IMR-90 (cell line): ENCODE measurements at regions not wholly inside any gene's neighbourhood (a gene's known extent, or its start where the extent isn't known, plus 50 kb on each side); places are given as distances from the start of the nearest gene placed in this dataset.

Source experiments
- ATAC-seq: fragments of 200-7000 bp; cut with Tn5 transposase; 2 replicates; pipeline ENCODE4 v1.9.1; 2020; ENCODE audit warnings: low read depth, mild to moderate bottlenecking, moderate library complexity
- BruUV-seq: library from RNA; stranded (reverse); fragments of 400-500 nt; replicated peaks from 2 replicates; lab custom pipeline; 2021; lab: Mats Ljungman, UMichigan
- CTCF ChIA-PET: fragments of 300-600 bp; formaldehyde crosslinking; extraction: SDS; loops from one replicate; lab custom pipeline; 2021; ENCODE audit warnings: antibody characterized with exemption; lab: Yijun Ruan, JAX
- POLR2A ChIA-PET: fragments of 300-600 bp; sonication (Branson Sonifier 250); formaldehyde crosslinking; loops from one replicate; lab custom pipeline; 2022; ENCODE audit warnings: antibody characterized with exemption; ENCODE audit not compliant: unreplicated experiment; lab: Charles Lee
- DNase-seq: peaks from one replicate; pipeline ENCODE4 v3.0.0; 2013
- H2AFZ ChIP-seq: replicated peaks from 2 replicates; pipeline ENCODE3; 2013; ENCODE audit warnings: low read length, mild to moderate bottlenecking; ENCODE audit not compliant: poor library complexity
- H2AK5ac ChIP-seq: 2 replicates; pipeline ENCODE4 v1.6.1; 2013; ENCODE audit warnings: low read depth, low read length, inconsistent platforms
- H2AK9ac ChIP-seq: replicated peaks from 2 replicates; pipeline ENCODE3; 2013; ENCODE audit warnings: mild to moderate bottlenecking, low read depth, low read length, moderate library complexity; ENCODE audit not compliant: poor library complexity
- H2BK120ac ChIP-seq: 2 replicates; pipeline ENCODE4 v1.6.1; 2013; ENCODE audit warnings: low read depth, low read length, inconsistent platforms
- H2BK15ac ChIP-seq: 3 replicates; pipeline ENCODE4 v1.6.1; 2013; ENCODE audit warnings: low read depth, low read length, inconsistent platforms
- H2BK20ac ChIP-seq: 2 replicates; pipeline ENCODE4 v1.6.1; 2013; ENCODE audit warnings: low read depth, mild to moderate bottlenecking, inconsistent platforms, low read length, moderate library complexity
- H2BK5ac ChIP-seq: 2 replicates; pipeline ENCODE4 v1.6.1; 2013; ENCODE audit warnings: mild to moderate bottlenecking, low read depth, low read length, inconsistent platforms; ENCODE audit not compliant: poor library complexity, severe bottlenecking
- H3K14ac ChIP-seq: replicated peaks from 2 replicates; pipeline ENCODE4 v1.6.1; 2013; ENCODE audit warnings: low read depth, low read length, inconsistent platforms
- H3K18ac ChIP-seq: 2 replicates; pipeline ENCODE4 v1.6.1; 2013; ENCODE audit warnings: low read depth, low read length, control low read depth
- H3K23ac ChIP-seq: 2 replicates; pipeline ENCODE4 v1.6.1; 2013; ENCODE audit warnings: low read depth, low read length, inconsistent platforms
- H3K27ac ChIP-seq: 2 replicates; pipeline ENCODE4 v1.5.1; 2013; ENCODE audit warnings: mild to moderate bottlenecking, control low read depth, low read length; ENCODE audit not compliant: insufficient read depth
- H3K27me3 ChIP-seq: 2 replicates; pipeline ENCODE4 v1.6.1; 2013; ENCODE audit warnings: low read length; ENCODE audit not compliant: control insufficient read depth, insufficient read depth
- H3K36me3 ChIP-seq: 2 replicates; pipeline ENCODE4 v1.6.1; 2013; ENCODE audit warnings: low read length, mixed read lengths; ENCODE audit not compliant: control insufficient read depth, insufficient read depth
- H3K4ac ChIP-seq: 2 replicates; pipeline ENCODE4 v1.6.1; 2013; ENCODE audit warnings: low read depth, low read length, inconsistent platforms
- H3K4me1 ChIP-seq: 2 replicates; pipeline ENCODE4 v1.6.1; 2013; ENCODE audit warnings: low read length, mixed read lengths; ENCODE audit not compliant: control insufficient read depth, insufficient read depth
- H3K4me2 ChIP-seq: 2 replicates; pipeline ENCODE4 v1.6.1; 2013; ENCODE audit warnings: low read depth, mild to moderate bottlenecking, control low read depth, low read length, moderate library complexity
- H3K4me3 ChIP-seq: 2 replicates; pipeline ENCODE4 v1.5.1; 2013; ENCODE audit warnings: low read depth, mild to moderate bottlenecking, control low read depth, low read length, moderate library complexity; ENCODE audit not compliant: insufficient read depth
- H3K56ac ChIP-seq: 2 replicates; pipeline ENCODE4 v1.6.1; 2013; ENCODE audit warnings: low read length, inconsistent platforms; ENCODE audit not compliant: insufficient read depth; ENCODE audit errors: extremely low read depth
- H3K79me1 ChIP-seq, 2 experiments: 2 replicates each; pipeline ENCODE4 v1.6.1; 2013; ENCODE audit warnings: low read length in 2 of 2, inconsistent platforms in 1 of 2, low read depth in 1 of 2
- H3K9ac ChIP-seq: 2 replicates; pipeline ENCODE4 v1.6.1; 2013; ENCODE audit warnings: low read depth, low read length, control low read depth
- H3K9me1 ChIP-seq: 2 replicates; pipeline ENCODE4 v1.6.1; 2013; ENCODE audit warnings: low read length, inconsistent platforms; ENCODE audit not compliant: insufficient read depth
- H3K9me3 ChIP-seq: 2 replicates; pipeline ENCODE4 v1.6.1; 2013; ENCODE audit warnings: low read length; ENCODE audit not compliant: control insufficient read depth, insufficient read depth
- H4K20me1 ChIP-seq: 2 replicates; pipeline ENCODE4 v1.6.1; 2013; ENCODE audit warnings: low read length, inconsistent platforms; ENCODE audit not compliant: insufficient read depth
- H4K5ac ChIP-seq: 2 replicates; pipeline ENCODE4 v1.6.1; 2013; ENCODE audit warnings: mild to moderate bottlenecking, low read depth, low read length, control low read depth
- H4K8ac ChIP-seq, 2 experiments: 2 replicates each; pipeline ENCODE4 v1.6.1; 2013; ENCODE audit warnings: low read depth in 2 of 2, low read length in 2 of 2, control low read depth in 1 of 2, inconsistent platforms in 1 of 2
- H4K91ac ChIP-seq: 2 replicates; pipeline ENCODE4 v1.6.1; 2013; ENCODE audit warnings: low read depth, low read length, inconsistent platforms; ENCODE audit not compliant: insufficient read depth
- CHD1 ChIP-seq: IDR thresholded peaks from 2 replicates; pipeline ENCODE4 v1.6.1; 2012; ENCODE audit warnings: low read depth, low read length, improper control_type of control experiment
- FOS ChIP-seq: fragments of 150-350 bp; IDR thresholded peaks from 2 replicates; pipeline ENCODE4 v1.6.1; 2016; ENCODE audit warnings: low read depth, low read length
- MAZ ChIP-seq: IDR thresholded peaks from 2 replicates; pipeline ENCODE4 v1.6.1; 2012; ENCODE audit warnings: low read depth, mild to moderate bottlenecking, low read length, improper control_type of control experiment, moderate library complexity, borderline replicate concordance
- POLR2A ChIP-seq: IDR thresholded peaks from 2 replicates; pipeline ENCODE4 v1.6.1; 2012; ENCODE audit warnings: mild to moderate bottlenecking, low read depth, low read length
- RCOR1 ChIP-seq: IDR thresholded peaks from 2 replicates; pipeline ENCODE4 v1.6.1; 2012; ENCODE audit warnings: mild to moderate bottlenecking, low read length, improper control_type of control experiment; ENCODE audit not compliant: insufficient replicate concordance
- RFX5 ChIP-seq: IDR thresholded peaks from 2 replicates; pipeline ENCODE4 v1.8.0; 2012; ENCODE audit warnings: low read depth, mild to moderate bottlenecking, low read length, moderate library complexity
- SMC3 ChIP-seq: fragments of 150-350 bp; IDR thresholded peaks from 2 replicates; pipeline ENCODE4 v1.6.1; 2016; ENCODE audit warnings: low read depth, mild to moderate bottlenecking, antibody characterized with exemption, low read length, moderate library complexity
- WGBS, 2 experiments: methylation state at CpG; one replicate each; pipeline versions ENCODE4 v1.1.5 to v1.1.7; 2013; ENCODE audit warnings: missing lambda C conversion rate in 2 of 2; ENCODE audit not compliant: insufficient read length in 1 of 2; ENCODE audit errors: extremely low coverage in 2 of 2; 5-methylcytosine and 5-hydroxymethylcytosine counted together
- dilution Hi-C: fragments of 300-500 bp; cut with HindIII; formaldehyde crosslinking; loops from one replicate; pipeline ENCODE4 v1.14.3; 2018; ENCODE audit warnings: low sequenced_read_pairs; ENCODE audit not compliant: unreplicated experiment
- in situ Hi-C: fragments of 300-500 bp; cut with MboI; formaldehyde crosslinking; loops from 3 replicates; pipeline ENCODE4 v1.14.3; 2019; ENCODE audit warnings: low sequenced_read_pairs, inconsistent platforms, mixed read lengths
- intact Hi-C: fragments of 100-400 bp; cut with micrococcal nuclease; formaldehyde crosslinking; loops from 2 replicates; pipeline ENCODE4 v1.10.0; 2022
- TF ChIP-seq, protein P1 (sequence below): fragments of 150-350 bp; IDR thresholded peaks from 2 replicates; pipeline ENCODE4 v1.6.1; 2017; ENCODE audit warnings: mild to moderate bottlenecking, antibody characterized with exemption, low read length, low read depth
- TF ChIP-seq, protein P2 (sequence below): conservative IDR thresholded peaks from 2 replicates; pipeline ENCODE4 v1.5.1; 2012; ENCODE audit warnings: mild to moderate bottlenecking, low read depth, low read length, improper control_type of control experiment

DNA sequence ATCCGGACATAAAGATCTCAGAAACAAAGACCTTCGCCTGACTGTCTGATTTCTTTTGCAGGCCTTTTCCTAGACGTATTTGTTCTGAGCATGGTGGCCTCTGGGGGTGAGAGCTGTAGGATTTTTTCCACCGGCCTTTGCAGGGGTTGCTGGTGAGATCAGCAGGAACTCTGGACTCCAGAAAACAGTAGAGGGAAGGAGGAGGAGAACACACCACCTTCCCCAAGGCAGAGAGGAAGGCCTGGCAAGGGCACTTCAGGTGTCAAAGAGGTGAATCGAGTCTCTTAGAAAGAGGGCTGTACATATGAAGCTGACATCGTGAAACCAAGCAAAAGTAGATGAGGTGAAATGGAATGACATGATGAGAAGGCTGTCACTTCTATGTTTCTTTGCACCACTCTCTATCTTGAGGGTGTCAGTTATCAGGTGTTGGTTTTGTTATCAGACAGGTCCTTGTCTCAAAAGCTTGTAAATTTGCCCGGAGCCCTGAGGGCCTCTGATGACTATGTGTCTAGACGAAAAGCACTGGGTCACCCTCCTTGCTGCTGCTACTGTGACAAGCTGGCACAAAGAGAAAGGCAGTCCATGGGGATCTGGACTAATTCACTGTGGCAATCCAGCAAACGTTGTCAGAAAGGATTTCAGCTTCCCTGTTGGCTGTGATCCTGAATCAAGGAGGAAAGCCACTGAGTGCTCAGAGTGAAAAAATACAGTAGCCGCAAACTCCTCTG lies 91.3 kb upstream of the MAP3K7 start:
- TF ChIP-seq, protein P1, sequence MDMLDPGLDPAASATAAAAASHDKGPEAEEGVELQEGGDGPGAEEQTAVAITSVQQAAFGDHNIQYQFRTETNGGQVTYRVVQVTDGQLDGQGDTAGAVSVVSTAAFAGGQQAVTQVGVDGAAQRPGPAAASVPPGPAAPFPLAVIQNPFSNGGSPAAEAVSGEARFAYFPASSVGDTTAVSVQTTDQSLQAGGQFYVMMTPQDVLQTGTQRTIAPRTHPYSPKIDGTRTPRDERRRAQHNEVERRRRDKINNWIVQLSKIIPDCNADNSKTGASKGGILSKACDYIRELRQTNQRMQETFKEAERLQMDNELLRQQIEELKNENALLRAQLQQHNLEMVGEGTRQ = no peak
- TF ChIP-seq, protein P2, sequence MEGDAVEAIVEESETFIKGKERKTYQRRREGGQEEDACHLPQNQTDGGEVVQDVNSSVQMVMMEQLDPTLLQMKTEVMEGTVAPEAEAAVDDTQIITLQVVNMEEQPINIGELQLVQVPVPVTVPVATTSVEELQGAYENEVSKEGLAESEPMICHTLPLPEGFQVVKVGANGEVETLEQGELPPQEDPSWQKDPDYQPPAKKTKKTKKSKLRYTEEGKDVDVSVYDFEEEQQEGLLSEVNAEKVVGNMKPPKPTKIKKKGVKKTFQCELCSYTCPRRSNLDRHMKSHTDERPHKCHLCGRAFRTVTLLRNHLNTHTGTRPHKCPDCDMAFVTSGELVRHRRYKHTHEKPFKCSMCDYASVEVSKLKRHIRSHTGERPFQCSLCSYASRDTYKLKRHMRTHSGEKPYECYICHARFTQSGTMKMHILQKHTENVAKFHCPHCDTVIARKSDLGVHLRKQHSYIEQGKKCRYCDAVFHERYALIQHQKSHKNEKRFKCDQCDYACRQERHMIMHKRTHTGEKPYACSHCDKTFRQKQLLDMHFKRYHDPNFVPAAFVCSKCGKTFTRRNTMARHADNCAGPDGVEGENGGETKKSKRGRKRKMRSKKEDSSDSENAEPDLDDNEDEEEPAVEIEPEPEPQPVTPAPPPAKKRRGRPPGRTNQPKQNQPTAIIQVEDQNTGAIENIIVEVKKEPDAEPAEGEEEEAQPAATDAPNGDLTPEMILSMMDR = no peak
- no peak for TF ChIP-seq POLR2A
- no peak for TF ChIP-seq MAZ
- no peak for TF ChIP-seq FOS
- TF ChIP-seq CHD1 = no peak
- TF ChIP-seq RCOR1 = no peak
- TF ChIP-seq RFX5 = no peak
- TF ChIP-seq SMC3 = no peak
- H4K91ac ChIP-seq = no peak overlapping the region
- no TSS peak for BruUV-seq
- H3K36me3 ChIP-seq = no peaks in the 10 kb centered on the region
- H3K9me1 ChIP-seq = no peaks in the 10 kb centered on the region
- H2BK120ac ChIP-seq = no peak overlapping the region
- H2BK20ac ChIP-seq = no peak overlapping the region
- no peak overlapping the region for H2AK5ac ChIP-seq
- no peak overlapping the region for H3K4me3 ChIP-seq
- H3K9me3 ChIP-seq = no peaks in the 10 kb centered on the region
- H2AFZ ChIP-seq = no peak overlapping the region
- H3K14ac ChIP-seq = no peak overlapping the region
- POLR2A ChIA-PET = no interaction called here
- no peak overlapping the region for H2BK15ac ChIP-seq
- no peak for DNase-seq
- H3K56ac ChIP-seq = no peak overlapping the region
- no peak overlapping the region for H4K5ac ChIP-seq
- no peak overlapping the region for H3K18ac ChIP-seq
- dilution Hi-C loops (no loop called here), in situ Hi-C loops (no loop called here), intact Hi-C loops (no loop called here)
- H2AK9ac ChIP-seq = no peak overlapping the region
- no peak overlapping the region for H3K4ac ChIP-seq
- WGBS, 2 experiments = 33% methylated on average over 7 of the region's 10 CpGs; no CpG with 5 or more reads in 1 of the 2 experiments
- peaks cover 2% of the 10 kb centered on the region; the same call in 1 of the 2 replicates for H3K27me3 ChIP-seq
- H3K79me1 ChIP-seq = no peaks in the 10 kb centered on the region
- H4K20me1 ChIP-seq = no peaks in the 10 kb centered on the region
- no peak overlapping the region for H3K23ac ChIP-seq
- CTCF ChIA-PET = no interaction called here
- H3K27ac ChIP-seq = no peak overlapping the region
- H2BK5ac ChIP-seq = no peak overlapping the region
- ATAC-seq = no peak
- no peak overlapping the region for H3K9ac ChIP-seq
- H4K8ac ChIP-seq = no peak overlapping the region
- H3K4me2 ChIP-seq = no peak overlapping the region
- no peaks in the 10 kb centered on the region for H3K4me1 ChIP-seq
